HG03342 (cell line): ENCODE measurements at regions not wholly inside any gene's neighbourhood (a gene's known extent, or its start where the extent isn't known, plus 50 kb on each side); places are given as distances from the start of the nearest gene placed in this dataset.
A peak's percentile ranks its signal among the peaks of the same experiment; 100 is the strongest.
"Not testable (repeated sequence)": the region's sequence is repeated elsewhere in the genome, so short reads cannot be mapped to it uniquely, and the experiment has no call there.

Experiments used
- ATAC-seq: cut with Tn5 transposase; IDR thresholded peaks from one replicate; pipeline ENCODE4 v1.9.1; 2021; ENCODE audit warnings: mild to moderate bottlenecking, moderate library complexity; ENCODE audit not compliant: unreplicated experiment

- no peak for ATAC-seq
Measured at GRCh38 chr7:82701949-82702348, 258.4 kb upstream of the CACNA2D1 start.

GRCh38 chr7:82700741-82701140 is 257.2 kb upstream of the CACNA2D1 start:
- ATAC-seq, result no peak

- ATAC-seq, result no peak
Measured at GRCh38 chr7:82699773-82700186, 256.2 kb upstream of the CACNA2D1 start.

DNA sequence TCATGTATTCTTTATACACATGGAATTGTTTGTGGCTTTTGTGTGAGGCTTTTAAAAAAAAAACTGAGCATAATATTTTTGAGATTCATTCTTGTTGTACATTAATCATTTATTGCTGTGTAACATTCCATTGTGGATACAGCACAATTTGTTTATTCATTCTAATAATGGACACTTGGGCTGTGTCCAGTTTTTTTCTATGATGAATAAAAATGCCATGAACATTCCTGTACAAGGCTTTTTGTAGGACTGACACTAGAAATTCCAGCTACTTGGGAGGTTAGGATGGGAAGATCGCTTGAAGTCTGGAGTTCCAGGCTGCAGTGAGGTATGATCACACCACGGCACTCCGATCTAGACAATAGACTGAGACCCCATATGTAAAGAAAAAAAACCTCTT is 254.3 kb upstream of the CACNA2D1 start:
- ATAC-seq, result no peak

DNA sequence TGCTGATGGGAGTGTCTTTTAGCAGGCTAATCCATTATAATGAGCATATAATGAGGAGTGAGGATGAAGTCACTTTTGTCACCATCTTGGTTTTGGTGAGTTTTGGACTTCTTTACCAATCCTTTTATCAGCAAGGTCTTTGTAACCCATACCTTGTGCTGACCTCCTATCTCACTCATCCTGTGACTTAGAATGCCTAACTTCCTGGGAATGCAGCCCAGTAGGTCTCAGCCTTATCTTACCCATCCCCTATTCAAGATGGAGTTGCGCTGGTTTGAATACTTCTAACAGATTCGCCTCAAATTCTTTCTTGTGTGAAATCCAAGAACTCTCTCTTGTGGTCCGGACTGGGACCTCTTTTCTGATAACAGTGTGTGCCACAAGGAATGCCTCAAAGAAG is 253.1 kb upstream of the CACNA2D1 start:
- no peak for ATAC-seq

- no peak for ATAC-seq
Measured at GRCh38 chr7:82694022-82694421, 250.4 kb upstream of the CACNA2D1 start.

DNA sequence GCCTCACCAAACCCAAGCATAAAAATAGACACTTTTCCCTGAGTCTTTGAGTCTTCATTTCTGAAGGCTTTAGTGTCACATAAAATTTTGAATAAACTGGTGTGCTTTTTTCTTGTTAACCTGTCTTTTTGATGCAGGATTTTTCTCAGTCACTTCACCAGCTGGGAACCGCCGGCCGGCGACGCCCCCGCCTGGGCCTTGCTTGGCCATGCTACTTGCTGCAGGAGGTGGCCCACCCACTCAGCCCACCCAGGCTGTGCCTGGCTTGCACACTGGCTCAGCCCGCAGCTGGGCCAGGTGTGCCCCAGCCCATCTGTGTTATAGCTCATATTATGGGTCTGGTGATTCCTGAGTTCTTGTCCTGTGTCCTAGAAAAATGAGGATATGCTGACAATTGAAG is 247.4 kb upstream of the CACNA2D1 start:
- no peak for ATAC-seq

GRCh38 chr7:82685214-82685613 is 241.6 kb upstream of the CACNA2D1 start:
- ATAC-seq, result no peak

GRCh38 chr7:82678716-82679115 is 235.1 kb upstream of the CACNA2D1 start:
- no peak for ATAC-seq

GRCh38 chr7:82678259-82678658 is 234.7 kb upstream of the CACNA2D1 start:
- no peak for ATAC-seq

DNA sequence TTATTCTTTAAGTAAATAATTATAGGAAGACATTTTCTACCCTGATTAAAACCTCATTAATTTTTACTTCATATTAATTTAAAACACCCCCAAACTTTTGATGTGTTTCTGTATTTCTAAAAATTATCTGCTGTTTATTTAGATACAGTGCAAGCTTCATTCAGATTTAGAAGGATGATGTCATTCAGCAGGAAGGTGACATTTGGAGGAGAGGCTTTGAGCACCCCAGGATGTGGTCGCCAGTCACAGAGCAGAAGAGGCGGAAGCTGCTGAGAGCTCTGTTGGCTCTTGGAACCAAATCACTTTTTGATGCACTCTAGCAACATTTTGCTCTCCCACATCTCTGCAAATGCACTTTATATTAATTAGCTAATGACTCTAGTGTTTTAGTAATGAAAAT is 233.9 kb upstream of the CACNA2D1 start:
- peak; percentile 98 for ATAC-seq

- no peak for ATAC-seq
Measured at GRCh38 chr7:82676777-82677463, 233.3 kb upstream of the CACNA2D1 start.

DNA sequence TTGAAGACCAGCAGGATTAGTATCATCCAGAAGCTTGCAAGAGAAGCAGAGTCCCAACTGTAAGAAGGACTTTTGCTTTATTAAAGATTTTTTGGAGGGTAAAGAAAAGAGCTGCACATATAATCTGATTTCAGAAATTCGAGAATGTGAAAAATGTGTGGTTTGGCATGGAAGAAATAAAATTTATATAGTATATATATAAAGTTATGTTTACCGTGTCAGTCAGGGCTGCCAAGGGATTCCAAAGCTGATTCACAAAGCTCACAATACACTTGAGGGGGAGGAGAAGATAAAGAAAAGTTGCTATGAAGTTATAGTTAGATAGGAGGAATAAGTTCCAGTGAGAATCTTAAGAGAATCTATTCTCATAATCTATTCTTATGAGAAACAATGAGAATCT is 231.8 kb upstream of the CACNA2D1 start:
- no peak for ATAC-seq

DNA sequence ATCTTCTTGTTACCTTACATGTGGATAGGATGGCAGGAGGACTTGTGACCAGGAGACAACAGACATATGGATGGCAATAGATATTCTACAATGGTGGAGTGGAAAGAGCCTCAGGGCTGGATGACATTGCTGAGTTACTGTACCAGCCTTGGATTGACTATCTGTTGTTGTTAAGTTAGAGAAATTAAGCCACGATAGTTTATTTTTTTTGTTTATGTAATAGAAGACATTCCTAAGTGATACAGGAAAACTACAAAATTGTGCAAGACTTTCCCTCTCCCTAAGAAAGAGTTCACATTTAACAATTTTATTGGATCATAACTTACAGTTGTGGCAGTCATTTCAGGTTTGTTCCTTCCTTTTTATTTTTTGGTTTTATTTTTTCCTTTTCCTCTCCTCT is 230.7 kb upstream of the CACNA2D1 start:
- ATAC-seq, result no peak

DNA sequence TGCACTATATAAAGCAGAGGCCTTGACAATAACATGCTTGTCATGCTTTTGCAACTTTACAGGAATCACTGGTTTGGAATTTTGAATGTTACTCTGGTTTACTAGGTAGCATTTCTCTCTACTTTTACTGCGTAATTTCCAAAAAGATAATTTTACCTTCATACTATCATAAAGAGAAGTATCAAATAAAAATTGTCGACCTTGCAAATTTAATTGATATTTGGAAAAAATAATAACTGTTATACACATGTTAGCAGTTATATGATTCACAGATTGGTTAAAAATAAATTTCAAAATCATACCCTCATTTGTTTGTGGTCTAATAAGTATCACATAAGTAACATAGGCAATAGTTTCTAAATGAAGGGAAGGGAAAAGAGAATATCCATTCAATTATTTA is 228.5 kb upstream of the CACNA2D1 start:
- no peak for ATAC-seq

GRCh38 chr7:82669141-82669540 is 225.6 kb upstream of the CACNA2D1 start:
- ATAC-seq, result no peak

DNA sequence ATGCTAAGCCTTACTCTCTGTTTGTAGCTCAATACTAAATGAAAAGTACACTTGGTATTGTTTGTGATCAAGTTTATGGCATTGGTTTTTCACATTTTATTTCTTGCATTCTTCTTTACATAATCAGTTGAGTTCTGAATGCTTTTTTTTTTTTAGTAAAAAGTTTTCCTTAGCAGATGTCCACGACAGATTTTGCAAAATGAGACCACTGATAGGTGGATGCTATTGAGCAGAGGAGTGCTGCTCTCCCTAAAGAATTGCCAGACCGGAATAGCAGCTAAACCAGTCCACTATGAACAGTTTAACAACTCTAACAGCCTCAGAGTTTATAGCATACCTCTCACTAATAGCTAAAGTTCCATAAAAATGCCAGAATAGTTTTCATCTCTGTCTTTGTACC is 225.1 kb upstream of the CACNA2D1 start:
- no peak for ATAC-seq

GRCh38 chr7:82665966-82666507 is 222.5 kb upstream of the CACNA2D1 start:
- ATAC-seq, result no peak

DNA sequence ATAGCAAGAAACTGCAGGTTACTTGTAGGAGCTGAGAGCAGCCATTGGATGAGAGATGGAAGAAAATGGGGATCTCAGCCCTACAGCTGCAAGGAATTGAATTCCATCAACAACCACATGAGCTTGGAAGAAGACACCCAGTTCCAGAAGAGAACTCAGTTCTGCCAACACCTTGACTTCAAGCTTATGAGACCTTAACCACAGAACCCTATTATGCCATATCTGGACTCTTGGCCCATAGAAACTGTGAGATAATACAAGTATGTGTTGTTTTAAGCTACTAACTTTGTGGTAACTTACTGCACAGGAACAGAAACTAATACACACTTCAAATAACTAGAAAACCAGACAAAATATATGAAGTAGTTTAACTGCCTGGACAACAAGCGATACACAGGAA is 212.4 kb upstream of the CACNA2D1 start:
- ATAC-seq, result no peak

- not testable (repeated sequence) for ATAC-seq
Measured at GRCh38 chr7:82650095-82650494, 206.5 kb upstream of the CACNA2D1 start.

DNA sequence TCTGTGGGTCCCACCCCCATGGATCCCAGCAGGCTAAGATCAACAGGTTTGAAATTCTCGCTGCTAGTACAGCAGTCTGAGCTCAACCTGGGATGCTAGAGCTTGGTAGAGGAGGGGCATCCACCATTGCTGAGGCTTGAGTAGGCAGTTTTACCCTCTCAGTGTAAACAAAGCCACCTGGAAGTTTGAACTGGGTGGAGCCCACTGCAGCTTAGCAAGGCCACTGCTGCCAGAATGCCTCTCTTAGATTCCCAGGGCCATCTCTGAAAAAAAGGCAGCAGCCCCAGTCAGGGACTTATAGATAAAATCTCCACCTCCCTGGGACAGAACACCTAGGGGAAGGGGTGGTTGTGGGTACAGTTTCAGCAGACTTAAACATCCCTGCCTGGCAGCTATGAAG is 190.0 kb upstream of the CACNA2D1 start:
- no peak for ATAC-seq

- ATAC-seq, result no peak
Measured at GRCh38 chr7:82631998-82632397, 188.4 kb upstream of the CACNA2D1 start.

DNA sequence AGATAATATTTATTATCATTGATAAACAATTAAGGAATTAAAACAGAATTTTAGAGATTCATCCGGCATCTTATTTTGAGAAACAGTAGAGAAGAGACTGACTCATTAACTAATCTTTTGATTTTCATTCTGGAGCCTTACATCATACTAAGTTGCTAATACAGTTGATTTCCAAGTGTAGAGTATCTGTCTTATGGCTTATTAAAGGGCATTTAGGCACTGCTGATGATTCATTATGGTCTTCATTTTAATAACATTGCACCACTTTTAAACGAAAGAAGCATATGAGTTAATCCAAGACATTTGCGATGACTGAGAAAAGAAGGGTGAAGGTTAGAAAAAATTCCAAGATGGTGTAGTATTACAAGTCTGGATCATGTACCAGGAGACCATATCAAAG is 186.0 kb upstream of the CACNA2D1 start:
- no peak for ATAC-seq
